HuH-7 (cell line): ENCODE measurements at regions not wholly inside any gene's neighbourhood (a gene's known extent, or its start where the extent isn't known, plus 50 kb on each side); places are given as distances from the start of the nearest gene placed in this dataset.

Source experiments
- DNase-seq: peaks from one replicate; pipeline ENCODE4 v3.0.0; 2011; ENCODE audit warnings: low spot score

GRCh38 chr2:9681427-9681817, 50.6 kb upstream of the YWHAQ start:
- DNase-seq = no peak

GRCh38 chr2:9685637-9686036, 54.8 kb upstream of the YWHAQ start:
- no peak for DNase-seq

- DNase-seq = no peak
Measured at GRCh38 chr2:9686061-9686460, 55.3 kb upstream of the YWHAQ start.

GRCh38 chr2:9690252-9690651, 59.5 kb upstream of the YWHAQ start:
- DNase-seq = no peak

GRCh38 chr2:9690716-9691498, 60.1 kb upstream of the YWHAQ start:
- no peak for DNase-seq

GRCh38 chr2:9692456-9693195, 61.8 kb upstream of the YWHAQ start:
- no peak for DNase-seq

- DNase-seq = no peak
Measured at GRCh38 chr2:9693196-9693491, 62.3 kb upstream of the YWHAQ start.

GRCh38 chr2:9693646-9694045, 62.8 kb upstream of the YWHAQ start:
- no peak for DNase-seq

GRCh38 chr2:9694661-9695234, 64.0 kb upstream of the YWHAQ start:
- no peak for DNase-seq

GRCh38 chr2:9695941-9696340, 65.1 kb upstream of the YWHAQ start:
- DNase-seq = no peak

GRCh38 chr2:9696731-9697130, 65.9 kb upstream of the YWHAQ start:
- no peak for DNase-seq

GRCh38 chr2:9697909-9698308, 67.1 kb upstream of the YWHAQ start:
- no peak for DNase-seq

GRCh38 chr2:9699139-9700108, 68.6 kb upstream of the YWHAQ start:
- no peak for DNase-seq

GRCh38 chr2:9700109-9700495, 69.3 kb upstream of the YWHAQ start:
- DNase-seq = no peak

- no peak for DNase-seq
Measured at GRCh38 chr2:9702604-9703084, 71.8 kb upstream of the YWHAQ start.

- peak; percentile 19 for DNase-seq
Measured at GRCh38 chr2:9703085-9703678, 72.4 kb upstream of the YWHAQ start.

GRCh38 chr2:9703701-9704221, 73.0 kb upstream of the YWHAQ start:
- peak; percentile 64 for DNase-seq

- no peak for DNase-seq
Measured at GRCh38 chr2:9704600-9704999, 73.8 kb upstream of the YWHAQ start.

GRCh38 chr2:9705196-9705595, 74.4 kb upstream of the YWHAQ start:
- DNase-seq = no peak

- no peak for DNase-seq
Measured at GRCh38 chr2:9707008-9707407, 76.2 kb upstream of the YWHAQ start.

GRCh38 chr2:9707611-9708160, 76.9 kb upstream of the YWHAQ start:
- peak; percentile 15 for DNase-seq
